Endothelial cell of umbilical vein (primary cell): ENCODE measurements at regions not wholly inside any gene's neighbourhood (a gene's known extent, or its start where the extent isn't known, plus 50 kb on each side); places are given as distances from the start of the nearest gene placed in this dataset.

Experiments
- BruUV-seq: library from RNA; stranded (reverse); fragments of 400-500 nt; replicated peaks from 2 replicates; lab custom pipeline; 2021; lab: Mats Ljungman, UMichigan
- CTCF ChIA-PET: fragments of 300-600, 350-600 bp; sonication (Branson Sonifier 250); formaldehyde crosslinking; loops from one replicate; lab custom pipeline; 2021; ENCODE audit warnings: antibody characterized with exemption, inconsistent platforms; lab: Charles Lee
- POLR2A ChIA-PET: fragments of 300-600, 350-600 bp; sonication (Branson Sonifier 250); formaldehyde crosslinking; loops from one replicate; lab custom pipeline; 2021; ENCODE audit warnings: antibody characterized with exemption, inconsistent platforms; lab: Charles Lee
- DNase-seq: peaks from one replicate; pipeline ENCODE4 v3.0.0-alpha.2; 2011; ENCODE audit warnings: low read depth, low spot score
- FAIRE-seq: peaks from 2 replicates; lab custom pipeline; 2011; peaks lifted over from hg19 to GRCh38; lab: Jason Lieb, UNC
- H2AFZ ChIP-seq: 2 replicates; pipeline ENCODE4 v1.6.0; 2012; ENCODE audit warnings: low read depth, low read length, control low read depth, inconsistent platforms
- H3K27ac ChIP-seq: 2 replicates; pipeline ENCODE4 v1.5.1; 2011; ENCODE audit warnings: low read depth, mild to moderate bottlenecking, control low read depth, low read length, moderate library complexity; ENCODE audit not compliant: insufficient read depth
- H3K27me3 ChIP-seq, 2 experiments: 2 replicates each; pipeline versions ENCODE4 v1.6.0 to v1.6.1; 2011; ENCODE audit warnings: low read length in 2 of 2, mixed read lengths in 1 of 2; ENCODE audit not compliant: control insufficient read depth in 2 of 2, insufficient read depth in 2 of 2
- H3K36me3 ChIP-seq, 2 experiments: 2 replicates in 1 of 2; 3 replicates in 1 of 2; pipeline ENCODE4 v1.5.1; 2011; ENCODE audit warnings: low read length in 2 of 2, mild to moderate bottlenecking in 1 of 2, moderate library complexity in 1 of 2; ENCODE audit not compliant: control insufficient read depth in 2 of 2, insufficient read depth in 2 of 2; ENCODE audit errors: extremely low read depth in 1 of 2
- H3K4me1 ChIP-seq: 3 replicates; pipeline ENCODE4 v1.5.1; 2011; ENCODE audit warnings: mild to moderate bottlenecking, low read length; ENCODE audit not compliant: control insufficient read depth, insufficient read depth; ENCODE audit errors: extremely low read depth
- H3K4me2 ChIP-seq: 2 replicates; pipeline ENCODE4 v1.6.1; 2011; ENCODE audit warnings: low read length, control low read depth, mixed read lengths; ENCODE audit not compliant: insufficient read depth
- H3K4me3 ChIP-seq, 3 experiments: fragments of 200-600 bp in 1 of 3; sonication (generic), shearing (Covaris generic) in 1 of 3; replicated peaks in 1 of 3; 2 replicates each; pipeline ENCODE4 v1.5.1; 2011 to 2016; ENCODE audit warnings: control low read depth in 3 of 3, low read length in 3 of 3, mild to moderate bottlenecking in 2 of 3, inconsistent platforms in 1 of 3, low read depth in 1 of 3, moderate library complexity in 1 of 3; ENCODE audit not compliant: insufficient read depth in 1 of 3
- H3K79me2 ChIP-seq: 2 replicates; pipeline ENCODE4 v1.6.0; 2012; ENCODE audit warnings: low read length, inconsistent platforms; ENCODE audit not compliant: control insufficient read depth, insufficient read depth
- H3K9ac ChIP-seq: replicated peaks from 2 replicates; pipeline ENCODE3; 2011; ENCODE audit warnings: low read length, control low read depth; ENCODE audit not compliant: insufficient read depth; ENCODE audit errors: extremely low read depth
- H3K9me1 ChIP-seq: replicated peaks from 3 replicates; pipeline ENCODE4 v1.6.0; 2011; ENCODE audit warnings: mild to moderate bottlenecking, low read length; ENCODE audit not compliant: control insufficient read depth, insufficient read depth; ENCODE audit errors: extremely low read depth
- H3K9me3 ChIP-seq: replicated peaks from 2 replicates; pipeline ENCODE4 v1.5.1; 2012; ENCODE audit warnings: low read length, inconsistent platforms; ENCODE audit not compliant: control insufficient read depth, insufficient read depth
- H4K20me1 ChIP-seq: replicated peaks from 2 replicates; pipeline ENCODE3; 2011; ENCODE audit warnings: mild to moderate bottlenecking, low read length; ENCODE audit not compliant: control insufficient read depth, insufficient read depth; ENCODE audit errors: extremely low read depth
- EZH2 ChIP-seq: IDR thresholded peaks from 2 replicates; pipeline ENCODE4 v1.6.1; 2012; ENCODE audit warnings: borderline replicate concordance, low read depth, mild to moderate bottlenecking, moderate library complexity, low read length, inconsistent platforms; ENCODE audit not compliant: severe bottlenecking
- FOS ChIP-seq: IDR thresholded peaks from 2 replicates; pipeline ENCODE4 v1.6.1; 2011; ENCODE audit warnings: mild to moderate bottlenecking, low read length, moderate library complexity, borderline replicate concordance; ENCODE audit not compliant: insufficient read depth
- GATA2 ChIP-seq: IDR thresholded peaks from 2 replicates; pipeline ENCODE4 v1.7.0; 2011; ENCODE audit warnings: low read depth, mild to moderate bottlenecking, moderate library complexity, mixed read lengths, low read length; ENCODE audit not compliant: insufficient read length, insufficient read depth
- JUN ChIP-seq: IDR thresholded peaks from 2 replicates; pipeline ENCODE4 v1.6.1; 2011; ENCODE audit warnings: borderline replicate concordance, low read depth; ENCODE audit not compliant: insufficient read length, insufficient read depth
- MYC ChIP-seq: IDR thresholded peaks from one replicate; pipeline ENCODE4 v1.6.1; 2011; ENCODE audit warnings: mild to moderate bottlenecking, low read depth, low read length
- POLR2A ChIP-seq: IDR thresholded peaks from 2 replicates; pipeline ENCODE4 v1.6.1; 2012; ENCODE audit warnings: low read depth, mild to moderate bottlenecking, control low read depth, low read length
- POLR2AphosphoS5 ChIP-seq: IDR thresholded peaks from 2 replicates; pipeline ENCODE4 v1.6.1; 2012; ENCODE audit warnings: low read depth, mild to moderate bottlenecking, control low read depth, low read length, moderate library complexity; ENCODE audit not compliant: insufficient read depth
- dilution Hi-C: fragments of 300-500 bp; cut with MboI; formaldehyde crosslinking; loops from one replicate; pipeline ENCODE4 v1.15.0; 2019; ENCODE audit warnings: low sequenced_read_pairs; ENCODE audit not compliant: extremely low pct_ligation_motif_present
- intact Hi-C: fragments of 100-400 bp; cut with micrococcal nuclease; formaldehyde crosslinking; loops from one replicate; pipeline ENCODE4 v1.10.0; 2022
- TF ChIP-seq, protein P1 (sequence below): IDR thresholded peaks from 2 replicates; pipeline ENCODE4 v1.6.1; 2011; ENCODE audit not compliant: insufficient read depth, insufficient read length
- TF ChIP-seq, protein P2 (sequence below), 2 donors: IDR thresholded peaks; 1 replicate in 1 of 2; 2 replicates in 1 of 2; pipeline ENCODE4 v1.5.1; 2011; ENCODE audit warnings: low read length in 2 of 2, mild to moderate bottlenecking in 2 of 2, moderate library complexity in 2 of 2, control low read depth in 1 of 2, inconsistent platforms in 1 of 2, low read depth in 1 of 2; ENCODE audit not compliant: insufficient read depth in 1 of 2; ENCODE audit errors: extremely low read depth in 1 of 2

DNA sequence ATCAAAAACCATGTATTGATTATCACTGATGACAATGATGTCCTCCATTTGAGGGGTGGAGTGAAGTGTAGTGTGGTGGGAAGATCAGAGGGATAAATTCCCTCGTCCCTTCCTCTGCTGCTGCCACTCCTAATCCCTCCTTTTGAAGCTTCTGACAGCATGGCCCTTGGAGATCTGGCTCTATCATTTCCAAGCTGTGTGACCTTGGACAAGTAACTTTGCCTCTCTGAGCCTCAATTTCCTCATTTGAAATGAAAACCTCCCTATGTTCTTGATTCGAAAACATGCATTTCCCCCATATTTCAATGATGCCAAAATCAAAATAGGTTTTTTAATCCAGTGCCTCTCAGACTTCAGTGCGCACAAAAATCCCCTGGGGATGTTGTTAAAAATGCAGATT lies 231.6 kb downstream of the RBM19 start:
- Histone ChIP-seq H3K4me3 (no peak overlapping the region), H2AFZ (no peak overlapping the region), H3K36me3 (no peaks in the 10 kb centered on the region), H3K4me1 (no peaks in the 10 kb centered on the region), H3K4me2 (no peak overlapping the region), H4K20me1 (no peaks in the 10 kb centered on the region), H3K9ac (no peak overlapping the region), H3K27ac (no peak overlapping the region), H3K79me2 (no peaks in the 10 kb centered on the region), H3K9me1 (no peaks in the 10 kb centered on the region), H3K27me3 (no peaks in the 10 kb centered on the region), H3K9me3 (no peaks in the 10 kb centered on the region)
- no TSS peak for BruUV-seq
- CTCF ChIA-PET = no interaction called here
- TF ChIP-seq POLR2AphosphoS5 = no peak
- TF ChIP-seq MYC = no peak
- TF ChIP-seq, protein P1, sequence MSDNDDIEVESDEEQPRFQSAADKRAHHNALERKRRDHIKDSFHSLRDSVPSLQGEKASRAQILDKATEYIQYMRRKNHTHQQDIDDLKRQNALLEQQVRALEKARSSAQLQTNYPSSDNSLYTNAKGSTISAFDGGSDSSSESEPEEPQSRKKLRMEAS = no peak
- no peak for TF ChIP-seq EZH2
- TF ChIP-seq POLR2A = no peak
- no peak for TF ChIP-seq JUN
- TF ChIP-seq GATA2 = no peak
- TF ChIP-seq FOS = no peak
- TF ChIP-seq, protein P2, sequence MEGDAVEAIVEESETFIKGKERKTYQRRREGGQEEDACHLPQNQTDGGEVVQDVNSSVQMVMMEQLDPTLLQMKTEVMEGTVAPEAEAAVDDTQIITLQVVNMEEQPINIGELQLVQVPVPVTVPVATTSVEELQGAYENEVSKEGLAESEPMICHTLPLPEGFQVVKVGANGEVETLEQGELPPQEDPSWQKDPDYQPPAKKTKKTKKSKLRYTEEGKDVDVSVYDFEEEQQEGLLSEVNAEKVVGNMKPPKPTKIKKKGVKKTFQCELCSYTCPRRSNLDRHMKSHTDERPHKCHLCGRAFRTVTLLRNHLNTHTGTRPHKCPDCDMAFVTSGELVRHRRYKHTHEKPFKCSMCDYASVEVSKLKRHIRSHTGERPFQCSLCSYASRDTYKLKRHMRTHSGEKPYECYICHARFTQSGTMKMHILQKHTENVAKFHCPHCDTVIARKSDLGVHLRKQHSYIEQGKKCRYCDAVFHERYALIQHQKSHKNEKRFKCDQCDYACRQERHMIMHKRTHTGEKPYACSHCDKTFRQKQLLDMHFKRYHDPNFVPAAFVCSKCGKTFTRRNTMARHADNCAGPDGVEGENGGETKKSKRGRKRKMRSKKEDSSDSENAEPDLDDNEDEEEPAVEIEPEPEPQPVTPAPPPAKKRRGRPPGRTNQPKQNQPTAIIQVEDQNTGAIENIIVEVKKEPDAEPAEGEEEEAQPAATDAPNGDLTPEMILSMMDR (IDR thresholded peaks at IDR 0.05; ENCODE audit: extremely low read depth in 1 of 2, insufficient read depth in 1 of 2, low read depth in 1 of 2, low read length in 2 of 2) = no peak
- POLR2A ChIA-PET = no interaction called here
- DNase-seq (no peak), FAIRE-seq (no peak)
- intact Hi-C loops (no loop called here), dilution Hi-C loops (no loop called here)
